BE2C (cell line): ENCODE measurements at regions not wholly inside any gene's neighbourhood (a gene's known extent, or its start where the extent isn't known, plus 50 kb on each side); places are given as distances from the start of the nearest gene placed in this dataset.

ENCODE experiments used
- DNase-seq: peaks from one replicate; pipeline ENCODE4 v3.0.0-alpha.2; 2020
- H3K27me3 ChIP-seq: fragments of 250-450 bp; sonication (Bioruptor Pico); 2 replicates; pipeline ENCODE4 v1.5.1; 2020; ENCODE audit warnings: mild to moderate bottlenecking
- H3K36me3 ChIP-seq: fragments of 250-450 bp; sonication (Bioruptor Pico); 2 replicates; pipeline ENCODE4 v1.5.1; 2020; ENCODE audit warnings: mild to moderate bottlenecking
- H3K4me1 ChIP-seq: fragments of 250-450 bp; sonication (Bioruptor Pico); 2 replicates; pipeline ENCODE4 v1.5.1; 2020
- H3K4me3 ChIP-seq: 2 replicates; pipeline ENCODE4 v1.5.1; 2011; ENCODE audit warnings: low read depth, low read length
- H3K9me3 ChIP-seq: fragments of 250-450 bp; sonication (Bioruptor Pico); 2 replicates; pipeline ENCODE4 v1.5.1; 2020
- CTCF ChIP-seq: IDR thresholded peaks from 2 replicates; pipeline ENCODE4 v1.5.1; 2012; ENCODE audit warnings: mild to moderate bottlenecking, low read depth, low read length

DNA sequence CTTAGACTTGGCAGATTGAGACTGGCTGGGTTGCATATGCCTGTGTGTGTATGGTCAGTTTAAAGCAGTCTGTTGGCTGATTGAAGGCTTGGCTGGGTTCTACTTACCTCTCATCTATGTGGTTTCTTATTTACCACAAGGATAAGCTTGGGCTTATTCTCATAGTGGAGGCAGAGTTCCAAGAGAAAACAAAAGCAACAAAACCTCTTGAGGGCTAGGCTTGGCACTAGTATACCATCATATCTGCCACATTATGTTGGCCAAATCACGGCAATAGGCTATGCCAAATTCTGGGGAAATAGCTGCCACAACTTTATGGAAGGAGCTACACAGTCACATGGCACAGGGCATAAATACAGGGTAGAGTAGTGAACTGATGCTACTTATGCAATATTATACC lies 714.1 kb downstream of the CBLN4 start:
- no peak for TF ChIP-seq CTCF
- no peaks in the 10 kb centered on the region for H3K27me3 ChIP-seq

GRCh38 chr20:55283889-55284288 lies 721.4 kb downstream of the CBLN4 start:
- Histone ChIP-seq H3K27me3 (no peaks in the 10 kb centered on the region; the same call in 1 of the 2 replicates), H3K36me3 (no peaks in the 10 kb centered on the region)
- no peak for TF ChIP-seq CTCF

More for the DNA sequence above, 714.1 kb downstream of the CBLN4 start:
- H3K36me3 ChIP-seq = no peaks in the 10 kb centered on the region
- no peak for DNase-seq
- H3K4me3 ChIP-seq = no peak overlapping the region
- no peaks in the 10 kb centered on the region for H3K4me1 ChIP-seq
- no peaks in the 10 kb centered on the region for H3K9me3 ChIP-seq

GRCh38 chr20:55273149-55273548 lies 732.2 kb downstream of the CBLN4 start:
- no peak for TF ChIP-seq CTCF
- no peak overlapping the region for H3K4me3 ChIP-seq
- no peaks in the 10 kb centered on the region for H3K4me1 ChIP-seq
- no peak for DNase-seq
- H3K27me3 ChIP-seq = no peaks in the 10 kb centered on the region
- no peaks in the 10 kb centered on the region for H3K36me3 ChIP-seq
- no peaks in the 10 kb centered on the region for H3K9me3 ChIP-seq

More at GRCh38 chr20:55283889-55284288, 721.4 kb downstream of the CBLN4 start:
- DNase-seq = no peak
- Histone ChIP-seq H3K9me3 (no peaks in the 10 kb centered on the region), H3K4me1 (no peaks in the 10 kb centered on the region), H3K4me3 (no peak overlapping the region)

GRCh38 chr20:55271371-55271770 lies 733.9 kb downstream of the CBLN4 start:
- H3K9me3 ChIP-seq = no peaks in the 10 kb centered on the region
- no peaks in the 10 kb centered on the region for H3K27me3 ChIP-seq
- DNase-seq = no peak
- no peaks in the 10 kb centered on the region for H3K36me3 ChIP-seq
- H3K4me1 ChIP-seq = no peaks in the 10 kb centered on the region
- no peak overlapping the region for H3K4me3 ChIP-seq
- no peak for TF ChIP-seq CTCF

DNA sequence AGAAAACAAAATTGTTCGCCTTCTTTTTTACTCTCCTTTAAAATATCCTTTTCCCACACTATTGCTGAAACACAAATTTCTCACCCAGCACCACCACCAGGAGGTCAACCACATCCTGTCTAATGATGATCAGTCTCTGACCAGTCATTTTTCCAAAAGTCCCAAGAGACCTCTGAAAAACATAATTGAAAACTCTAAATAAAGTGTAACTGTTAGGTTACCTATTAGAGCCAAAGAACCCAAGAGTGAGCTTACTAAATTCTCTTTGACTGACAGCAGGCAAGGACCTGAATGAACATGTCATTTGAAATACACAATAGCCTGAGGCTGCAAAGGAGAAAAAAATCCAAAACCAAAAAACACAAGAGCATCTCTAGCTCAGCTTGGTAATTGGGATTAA lies 735.4 kb downstream of the CBLN4 start:
- Histone ChIP-seq H3K4me3 (no peak overlapping the region), H3K27me3 (no peaks in the 10 kb centered on the region), H3K36me3 (no peaks in the 10 kb centered on the region), H3K9me3 (no peaks in the 10 kb centered on the region), H3K4me1 (no peaks in the 10 kb centered on the region)
- DNase-seq = no peak
- TF ChIP-seq CTCF = no peak

DNA sequence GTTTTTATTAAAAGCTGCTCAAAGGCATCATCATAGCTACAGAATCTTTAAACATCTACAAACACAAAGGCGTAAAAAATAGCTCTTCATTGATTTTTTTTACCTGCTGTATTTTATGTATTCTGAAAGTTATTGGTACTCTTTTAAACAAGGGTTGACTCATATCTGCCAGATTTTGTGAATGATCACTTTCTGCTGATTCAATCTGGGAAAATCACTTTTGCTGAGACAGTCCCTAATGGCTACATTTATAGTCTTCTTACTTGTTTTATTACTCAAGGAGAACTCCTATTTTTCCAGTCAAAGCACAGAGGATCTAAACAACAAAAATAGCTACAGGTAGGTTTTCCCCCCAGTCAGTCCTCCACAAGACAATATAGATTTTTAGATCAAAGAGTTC lies 739.0 kb downstream of the CBLN4 start:
- Histone ChIP-seq H3K4me3 (no peak overlapping the region), H3K27me3 (no peaks in the 10 kb centered on the region), H3K36me3 (no peaks in the 10 kb centered on the region), H3K4me1 (peaks cover 7% of the 10 kb centered on the region; the same call in 1 of the 2 replicates), H3K9me3 (no peaks in the 10 kb centered on the region)
- no peak for TF ChIP-seq CTCF
- DNase-seq = no peak
